Caco-2 (cell line): ENCODE measurements at regions not wholly inside any gene's neighbourhood (a gene's known extent, or its start where the extent isn't known, plus 50 kb on each side); places are given as distances from the start of the nearest gene placed in this dataset.

ENCODE experiments used
- BruUV-seq: library from RNA; stranded (reverse); fragments of 400-500 nt; replicated peaks from 2 replicates; lab custom pipeline; 2021; lab: Mats Ljungman, UMichigan
- CTCF ChIA-PET: fragments of 300-600 bp; sonication (Branson Sonifier 250); formaldehyde crosslinking; loops from one replicate; lab custom pipeline; 2022; ENCODE audit warnings: antibody characterized with exemption; lab: Charles Lee
- POLR2A ChIA-PET: fragments of 300-600 bp; sonication (Branson Sonifier 250); formaldehyde crosslinking; loops from one replicate; lab custom pipeline; 2022; ENCODE audit warnings: antibody characterized with exemption; lab: Charles Lee
- DNase-seq, 2 experiments: peaks; one replicate each; pipeline versions ENCODE4 v3.0.0 to v3.0.0-alpha.2; 2020 to 2022
- H3K27me3 ChIP-seq: replicated peaks from 2 replicates; pipeline ENCODE4 v1.6.0; 2011; ENCODE audit warnings: low read length; ENCODE audit not compliant: control insufficient read depth, insufficient read depth
- H3K36me3 ChIP-seq: 2 replicates; pipeline ENCODE4 v1.5.1; 2011; ENCODE audit warnings: low read length; ENCODE audit not compliant: control insufficient read depth, insufficient read depth
- H3K4me1 ChIP-seq: fragments of 250-450 bp; sonication (Bioruptor Pico); 2 replicates; pipeline ENCODE4 v1.5.1; 2020; ENCODE audit warnings: mild to moderate bottlenecking
- H3K4me3 ChIP-seq: 2 replicates; pipeline ENCODE4 v1.5.1; 2011; ENCODE audit warnings: low read depth, mild to moderate bottlenecking, control low read depth, low read length
- H3K9me3 ChIP-seq: fragments of 250-450 bp; sonication (Bioruptor Pico); 2 replicates; pipeline ENCODE4 v1.5.1; 2020; ENCODE audit warnings: mild to moderate bottlenecking, moderate library complexity
- H3K27ac Mint-ChIP-seq: one replicate; pipeline ENCODE4 v1.8.0; 2022; ENCODE audit warnings: mixed read lengths; ENCODE audit not compliant: unreplicated experiment
- H3K27me3 Mint-ChIP-seq: one replicate; pipeline ENCODE4 v1.8.0; 2022; ENCODE audit warnings: mixed read lengths; ENCODE audit not compliant: insufficient read depth, unreplicated experiment
- H3K36me3 Mint-ChIP-seq: one replicate; pipeline ENCODE4 v1.8.0; 2022; ENCODE audit warnings: mild to moderate bottlenecking, mixed read lengths; ENCODE audit not compliant: insufficient read depth, unreplicated experiment
- H3K4me1 Mint-ChIP-seq: one replicate; pipeline ENCODE4 v1.8.0; 2022; ENCODE audit warnings: low read depth, mixed read lengths; ENCODE audit not compliant: unreplicated experiment
- H3K4me3 Mint-ChIP-seq: one replicate; pipeline ENCODE4 v1.8.0; 2022; ENCODE audit warnings: mild to moderate bottlenecking, moderate library complexity, mixed read lengths; ENCODE audit not compliant: unreplicated experiment
- H3K9me3 Mint-ChIP-seq: one replicate; pipeline ENCODE4 v1.8.0; 2022; ENCODE audit warnings: mixed read lengths; ENCODE audit not compliant: unreplicated experiment
- intact Hi-C: fragments of 100-400 bp; cut with micrococcal nuclease; formaldehyde crosslinking; loops from one replicate; pipeline ENCODE4 v1.10.0; 2022; ENCODE audit not compliant: unreplicated experiment
- TF ChIP-seq, protein P1 (sequence below), 2 experiments: fragments of 200-600 bp in 1 of 2; IDR thresholded peaks; 1 replicate in 1 of 2; 2 replicates in 1 of 2; pipeline versions ENCODE4 v1.5.1 to v1.8.0; 2011 to 2022; ENCODE audit warnings: antibody characterized with exemption in 1 of 2, control low read depth in 1 of 2, inconsistent platforms in 1 of 2, low read depth in 1 of 2, low read length in 1 of 2, mild to moderate bottlenecking in 1 of 2, moderate library complexity in 1 of 2; ENCODE audit not compliant: insufficient read depth in 1 of 2, severe bottlenecking in 1 of 2, unreplicated experiment in 1 of 2

GRCh38 chr5:82785882-82786509 lies 291.2 kb downstream of the TMEM167A start:
- no peak overlapping the region for H3K27ac Mint-ChIP-seq
- no peaks in the 10 kb centered on the region for H3K36me3 Mint-ChIP-seq
- BruUV-seq = no TSS peak
- no peak overlapping the region for H3K4me3 ChIP-seq
- ChIA-PET CTCF (no interaction called here), POLR2A (no interaction called here)
- peak in 1 of 2 experiments; percentile 24 for DNase-seq
- H3K4me3 Mint-ChIP-seq = no peak overlapping the region
- H3K36me3 ChIP-seq = no peaks in the 10 kb centered on the region
- no peaks in the 10 kb centered on the region for H3K4me1 Mint-ChIP-seq
- H3K9me3 ChIP-seq = no peaks in the 10 kb centered on the region
- H3K9me3 Mint-ChIP-seq = peaks cover 7% of the 10 kb centered on the region
- peaks cover 23% of the 10 kb centered on the region for H3K4me1 ChIP-seq
- TF ChIP-seq, protein P1, sequence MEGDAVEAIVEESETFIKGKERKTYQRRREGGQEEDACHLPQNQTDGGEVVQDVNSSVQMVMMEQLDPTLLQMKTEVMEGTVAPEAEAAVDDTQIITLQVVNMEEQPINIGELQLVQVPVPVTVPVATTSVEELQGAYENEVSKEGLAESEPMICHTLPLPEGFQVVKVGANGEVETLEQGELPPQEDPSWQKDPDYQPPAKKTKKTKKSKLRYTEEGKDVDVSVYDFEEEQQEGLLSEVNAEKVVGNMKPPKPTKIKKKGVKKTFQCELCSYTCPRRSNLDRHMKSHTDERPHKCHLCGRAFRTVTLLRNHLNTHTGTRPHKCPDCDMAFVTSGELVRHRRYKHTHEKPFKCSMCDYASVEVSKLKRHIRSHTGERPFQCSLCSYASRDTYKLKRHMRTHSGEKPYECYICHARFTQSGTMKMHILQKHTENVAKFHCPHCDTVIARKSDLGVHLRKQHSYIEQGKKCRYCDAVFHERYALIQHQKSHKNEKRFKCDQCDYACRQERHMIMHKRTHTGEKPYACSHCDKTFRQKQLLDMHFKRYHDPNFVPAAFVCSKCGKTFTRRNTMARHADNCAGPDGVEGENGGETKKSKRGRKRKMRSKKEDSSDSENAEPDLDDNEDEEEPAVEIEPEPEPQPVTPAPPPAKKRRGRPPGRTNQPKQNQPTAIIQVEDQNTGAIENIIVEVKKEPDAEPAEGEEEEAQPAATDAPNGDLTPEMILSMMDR (IDR thresholded peaks at IDR 0.05; ENCODE audit: insufficient read depth in 1 of 2, low read depth in 1 of 2, low read length in 1 of 2, severe bottlenecking in 1 of 2, unreplicated experiment in 1 of 2) = no peak
- intact Hi-C loops = loop anchor here (5.0 kb wide), 1 partner anchor 79 kb away; no protein-coding TSS in a partner anchor
- H3K27me3 Mint-ChIP-seq = no peaks in the 10 kb centered on the region
- H3K27me3 ChIP-seq = no peaks in the 10 kb centered on the region

- Mint-ChIP-seq H3K36me3 (no peaks in the 10 kb centered on the region), H3K27me3 (no peaks in the 10 kb centered on the region), H3K27ac (no peak overlapping the region), H3K4me1 (no peaks in the 10 kb centered on the region), H3K4me3 (no peak overlapping the region), H3K9me3 (peaks cover 2% of the 10 kb centered on the region)
- ChIA-PET POLR2A (no interaction called here), CTCF (no interaction called here)
- Histone ChIP-seq H3K36me3 (no peaks in the 10 kb centered on the region), H3K4me3 (no peak overlapping the region), H3K9me3 (no peaks in the 10 kb centered on the region), H3K4me1 (peaks cover 23% of the 10 kb centered on the region), H3K27me3 (no peaks in the 10 kb centered on the region)
- no peak for DNase-seq
- intact Hi-C loops = loop anchor here (5.0 kb wide), 1 partner anchor 78 kb away; no protein-coding TSS in a partner anchor
- TF ChIP-seq, protein P1 (IDR thresholded peaks at IDR 0.05; ENCODE audit: insufficient read depth in 1 of 2, low read depth in 1 of 2, low read length in 1 of 2, severe bottlenecking in 1 of 2, unreplicated experiment in 1 of 2) = no peak
- BruUV-seq = no TSS peak
Measured at GRCh38 chr5:82785456-82785855, 291.7 kb downstream of the TMEM167A start.

DNA sequence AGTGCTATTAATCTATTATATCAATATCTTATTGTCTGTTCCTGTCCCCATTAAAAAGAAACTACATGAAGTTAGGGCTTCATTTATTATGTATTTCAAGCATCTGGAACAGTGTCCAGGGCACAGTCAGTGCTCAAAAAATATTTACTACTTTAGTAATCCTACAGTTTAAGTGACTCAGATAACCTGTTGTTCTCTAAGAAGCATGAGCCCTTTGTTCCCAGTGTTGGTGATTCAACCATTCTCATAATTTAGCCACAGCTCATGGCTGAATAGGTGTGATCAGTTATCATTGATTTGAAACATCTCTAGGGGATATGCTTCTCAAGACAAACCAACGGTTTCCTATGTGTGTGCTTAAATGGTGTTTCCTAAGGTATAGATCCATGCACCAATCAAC lies 292.7 kb downstream of the TMEM167A start:
- intact Hi-C loops = no loop called here
- H3K27ac Mint-ChIP-seq = no peak overlapping the region
- TF ChIP-seq, protein P1 (IDR thresholded peaks at IDR 0.05; ENCODE audit: insufficient read depth in 1 of 2, low read depth in 1 of 2, low read length in 1 of 2, severe bottlenecking in 1 of 2, unreplicated experiment in 1 of 2) = no peak
- Histone ChIP-seq H3K27me3 (no peaks in the 10 kb centered on the region), H3K36me3 (no peaks in the 10 kb centered on the region), H3K4me1 (peaks cover 23% of the 10 kb centered on the region), H3K9me3 (no peaks in the 10 kb centered on the region), H3K4me3 (no peak overlapping the region)
- no peak overlapping the region for H3K4me3 Mint-ChIP-seq
- no peak for DNase-seq
- ChIA-PET CTCF (no interaction called here), POLR2A (no interaction called here)
- H3K27me3 Mint-ChIP-seq = no peaks in the 10 kb centered on the region
- H3K4me1 Mint-ChIP-seq = no peaks in the 10 kb centered on the region
- no TSS peak for BruUV-seq
- no peaks in the 10 kb centered on the region for H3K9me3 Mint-ChIP-seq
- H3K36me3 Mint-ChIP-seq = no peaks in the 10 kb centered on the region
